ENCODE measurements at regions not wholly inside any gene's neighbourhood (a gene's known extent, or its start where the extent isn't known, plus 50 kb on each side); places are given as distances from the start of the nearest gene placed in this dataset.

- TF ChIP-seq CTCF (IDR thresholded peaks at IDR 0.05) (no peak), POLR2A (IDR thresholded peaks at IDR 0.05) (no peak), POLR2AphosphoS5 (IDR thresholded peaks at IDR 0.05) (no peak)
Measured at GRCh38 chr2:228628682-228629081, 447.2 kb upstream of the SPHKAP start.

All from stomach (tissue), 4 donors.